AG04450 (cell line): ENCODE measurements at regions not wholly inside any gene's neighbourhood (a gene's known extent, or its start where the extent isn't known, plus 50 kb on each side); places are given as distances from the start of the nearest gene placed in this dataset.

Experiments
- CTCF ChIA-PET: fragments of 300-600, 350-600 bp; formaldehyde crosslinking; extraction: SDS; loops from one replicate; lab custom pipeline; 2022; ENCODE audit warnings: antibody characterized with exemption, inconsistent platforms; lab: Charles Lee
- POLR2A ChIA-PET: fragments of 350-600 bp; formaldehyde crosslinking; extraction: SDS; loops from one replicate; lab custom pipeline; 2021; ENCODE audit warnings: antibody characterized with exemption, inconsistent platforms; lab: Yijun Ruan, JAX
- DNase-seq: peaks from one replicate; pipeline ENCODE4 v3.0.0-alpha.2; 2011; ENCODE audit warnings: low read depth, low spot score
- H3K27ac ChIP-seq: one replicate; pipeline ENCODE4 v1.5.1; 2012; ENCODE audit warnings: low read depth, low read length, control low read depth
- H3K27me3 ChIP-seq: one replicate; pipeline ENCODE4 v1.6.0; 2012; ENCODE audit warnings: low read length; ENCODE audit not compliant: control insufficient read depth, insufficient read depth
- H3K4me3 ChIP-seq: 2 replicates; pipeline ENCODE4 v1.5.1; 2011; ENCODE audit warnings: mild to moderate bottlenecking, low read depth, low read length, control low read depth
- H3K9me3 ChIP-seq: 2 replicates; pipeline ENCODE4 v1.5.1; 2012; ENCODE audit warnings: low read length; ENCODE audit not compliant: control insufficient read depth, insufficient read depth
- CTCF ChIP-seq: IDR thresholded peaks from 2 replicates; pipeline ENCODE4 v1.5.1; 2011; ENCODE audit warnings: low read depth, low read length, control low read depth, inconsistent platforms

- no peak for TF ChIP-seq CTCF
- no peak for DNase-seq
- Histone ChIP-seq H3K27me3 (no peaks in the 10 kb centered on the region), H3K9me3 (no peaks in the 10 kb centered on the region), H3K27ac (no peak overlapping the region), H3K4me3 (no peak overlapping the region)
- CTCF ChIA-PET: no interaction called here
- POLR2A ChIA-PET: no interaction called here
Observed at GRCh38 chr5:121378559-121379359, 472.9 kb upstream of the FTMT start.

GRCh38 chr5:121380066-121380465, 471.6 kb upstream of the FTMT start:
- no peak overlapping the region for H3K27ac ChIP-seq
- no peak overlapping the region for H3K4me3 ChIP-seq
- no peaks in the 10 kb centered on the region for H3K9me3 ChIP-seq
- POLR2A ChIA-PET: no interaction called here
- CTCF ChIA-PET: no interaction called here
- DNase-seq: no peak
- no peaks in the 10 kb centered on the region for H3K27me3 ChIP-seq
- no peak for TF ChIP-seq CTCF

- no peak for TF ChIP-seq CTCF
- POLR2A ChIA-PET: no interaction called here
Observed at GRCh38 chr5:121384359-121384758, 467.3 kb upstream of the FTMT start.

GRCh38 chr5:121386334-121386733, 465.3 kb upstream of the FTMT start:
- no peak for DNase-seq
- Histone ChIP-seq H3K27me3 (no peaks in the 10 kb centered on the region), H3K9me3 (no peaks in the 10 kb centered on the region), H3K4me3 (no peak overlapping the region), H3K27ac (no peak overlapping the region)
- CTCF ChIA-PET: no interaction called here
- POLR2A ChIA-PET: no interaction called here
- TF ChIP-seq CTCF: no peak

More at GRCh38 chr5:121384359-121384758, 467.3 kb upstream of the FTMT start:
- Histone ChIP-seq H3K27me3 (no peaks in the 10 kb centered on the region), H3K9me3 (no peaks in the 10 kb centered on the region), H3K27ac (no peak overlapping the region), H3K4me3 (no peak overlapping the region)
- no peak for DNase-seq
- CTCF ChIA-PET: no interaction called here

- Histone ChIP-seq H3K9me3 (no peaks in the 10 kb centered on the region), H3K27ac (no peak overlapping the region), H3K4me3 (no peak overlapping the region), H3K27me3 (no peaks in the 10 kb centered on the region)
- POLR2A ChIA-PET: no interaction called here
- TF ChIP-seq CTCF: no peak
- DNase-seq: no peak
- CTCF ChIA-PET: no interaction called here
Observed at GRCh38 chr5:121396716-121397115, 455.0 kb upstream of the FTMT start.
